ENCODE measurements at regions not wholly inside any gene's neighbourhood (a gene's known extent, or its start where the extent isn't known, plus 50 kb on each side); places are given as distances from the start of the nearest gene placed in this dataset.

GRCh38 chr5:29229461-29229860 is 1964.0 kb upstream of the CDH6 start:
- TF ChIP-seq MYC (IDR thresholded peaks at IDR 0.05; ENCODE audit: low read depth, low read length) = no peak
- no peak for TF ChIP-seq CTCF (IDR thresholded peaks at IDR 0.05; ENCODE audit: extremely low read depth in 1 of 2, insufficient read depth in 1 of 2, low read depth in 1 of 2, low read length in 2 of 2)
- no peak for TF ChIP-seq EZH2 (IDR thresholded peaks at IDR 0.05; ENCODE audit: borderline replicate concordance, low read depth, low read length, severe bottlenecking)

Data from endothelial cell of umbilical vein (primary cell).